Activated CD8-positive, alpha-beta memory T cell treated with anti-CD3 and anti-CD28 coated beads for 4 hours (primary cell): ENCODE measurements at regions not wholly inside any gene's neighbourhood (a gene's known extent, or its start where the extent isn't known, plus 50 kb on each side); places are given as distances from the start of the nearest gene placed in this dataset.
A peak's percentile ranks its signal among the peaks of the same experiment; 100 is the strongest.

ENCODE experiments used
- DNase-seq, 2 donors: peaks; one replicate each; pipeline ENCODE4 v3.0.0-alpha.2; 2020; ENCODE audit warnings: low read depth in 2 of 2

DNA sequence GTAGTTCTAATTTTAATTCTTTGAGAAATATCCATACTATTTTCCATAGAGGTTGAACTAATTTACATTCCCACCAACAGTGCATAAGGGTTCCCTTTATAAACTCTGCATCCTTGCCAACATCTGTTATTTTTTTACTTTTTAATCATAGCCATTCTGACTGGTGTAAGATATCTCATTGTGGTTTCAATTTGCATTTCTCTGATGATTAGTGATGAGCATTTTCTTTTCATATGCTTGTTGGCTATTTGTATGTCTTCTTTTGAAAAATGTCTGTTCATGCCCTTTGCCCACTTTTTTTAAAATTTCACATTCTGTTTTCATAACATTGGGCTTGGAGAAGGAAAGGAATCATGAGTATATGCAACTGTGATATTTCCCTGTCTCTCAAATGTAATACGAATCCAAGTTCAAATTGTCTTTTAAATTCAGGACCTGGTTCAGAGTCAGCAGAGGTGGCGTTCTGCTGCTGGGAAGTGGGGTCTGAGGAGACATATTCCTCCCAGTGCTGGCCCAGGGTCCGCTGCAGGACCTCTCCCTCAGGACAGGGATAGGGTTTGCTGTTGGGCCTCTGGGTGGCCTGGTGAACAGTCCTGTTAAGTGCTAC lies 81.2 kb upstream of the ETV6 start:
- no peak for DNase-seq

- no peak for DNase-seq
Measured at GRCh38 chr12:11568762-11569478, 80.6 kb upstream of the ETV6 start.

- no peak for DNase-seq
Measured at GRCh38 chr12:11569716-11570115, 79.8 kb upstream of the ETV6 start.

DNA sequence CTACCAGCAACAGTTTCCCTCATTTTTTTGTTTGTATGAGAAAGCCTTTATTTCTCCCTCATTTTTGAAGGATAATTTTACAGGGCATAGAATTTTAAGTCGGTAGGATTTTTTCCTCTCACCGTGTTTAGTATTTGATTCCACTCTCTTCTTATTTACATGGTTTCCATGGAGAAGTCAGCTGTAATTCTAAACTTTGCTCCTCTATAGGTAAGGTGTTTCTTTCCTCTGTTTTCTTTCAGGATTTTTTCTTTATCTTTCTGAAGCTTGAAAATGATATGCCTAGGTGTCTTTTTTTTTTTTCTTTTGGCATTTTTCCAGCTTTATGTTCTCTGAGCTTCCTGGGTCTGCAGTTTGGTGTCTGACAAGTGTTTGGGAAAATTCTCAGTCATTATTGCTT lies 75.6 kb upstream of the ETV6 start:
- no peak for DNase-seq

- no peak for DNase-seq
Measured at GRCh38 chr12:11576104-11576503, 73.4 kb upstream of the ETV6 start.

- no peak for DNase-seq
Measured at GRCh38 chr12:11577658-11578260, 71.7 kb upstream of the ETV6 start.

- no peak for DNase-seq
Measured at GRCh38 chr12:11578461-11578993, 70.9 kb upstream of the ETV6 start.

- DNase-seq: no peak
Measured at GRCh38 chr12:11580125-11580751, 69.2 kb upstream of the ETV6 start.

DNA sequence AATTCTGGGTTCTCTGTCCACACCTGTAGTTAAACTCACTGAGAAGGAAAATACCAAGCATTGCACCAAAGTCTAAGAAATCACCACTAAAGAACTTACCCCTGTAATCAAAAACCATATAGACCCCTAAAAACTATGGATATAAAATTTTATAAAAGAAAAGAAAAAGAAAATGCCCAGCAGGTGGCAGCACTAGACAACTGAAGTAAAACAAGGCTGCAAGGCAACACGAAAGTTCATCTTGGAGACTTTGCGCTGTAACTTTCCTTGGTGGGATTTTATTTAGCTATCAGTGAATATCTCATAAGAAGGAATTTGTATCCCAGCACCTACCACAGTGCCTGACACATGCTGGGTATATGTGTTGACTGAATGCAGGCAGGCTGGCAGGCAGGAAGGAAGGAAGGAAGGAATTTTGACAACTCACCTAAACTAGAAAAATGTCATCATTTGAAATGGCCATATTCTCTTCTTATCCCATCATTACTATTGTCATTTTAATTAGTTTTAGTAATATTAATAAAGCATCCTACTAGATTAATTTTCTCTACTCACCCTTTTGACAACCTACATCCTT lies 68.2 kb upstream of the ETV6 start:
- peak; percentile 26 to 42 for DNase-seq

DNA sequence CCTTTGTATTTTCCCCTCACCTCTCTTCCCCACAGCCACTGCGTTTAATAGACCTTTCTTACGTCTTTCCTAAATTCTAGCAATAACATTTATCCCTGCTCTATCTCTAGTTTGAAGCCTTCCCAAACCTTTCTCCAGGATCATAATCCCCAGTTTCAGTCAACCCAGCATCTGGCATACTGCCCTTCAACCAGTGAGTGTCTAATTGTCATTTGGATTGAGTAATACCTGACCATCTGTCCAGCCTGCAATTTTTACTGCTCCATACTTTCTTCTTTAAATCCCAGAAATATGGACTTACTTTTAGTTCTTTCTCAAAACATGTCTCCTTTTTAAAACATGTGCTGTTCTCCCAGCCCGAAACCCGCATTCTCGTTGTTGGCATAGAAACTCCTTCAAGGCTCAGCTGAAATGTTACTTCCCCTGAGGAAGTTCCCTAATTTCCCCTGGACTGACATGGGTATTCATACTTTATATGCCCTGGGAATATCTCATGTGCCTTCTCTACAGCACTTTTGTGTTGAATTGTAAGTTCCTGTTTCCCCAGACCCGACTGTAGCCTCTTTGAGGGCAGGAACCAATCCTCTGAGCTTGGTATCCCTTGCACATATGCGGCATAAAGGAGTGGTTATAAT lies 65.1 kb upstream of the ETV6 start:
- DNase-seq: no peak

- no peak for DNase-seq
Measured at GRCh38 chr12:11592484-11592883, 57.0 kb upstream of the ETV6 start.

GRCh38 chr12:11593013-11593412 lies 56.5 kb upstream of the ETV6 start:
- no peak for DNase-seq

DNA sequence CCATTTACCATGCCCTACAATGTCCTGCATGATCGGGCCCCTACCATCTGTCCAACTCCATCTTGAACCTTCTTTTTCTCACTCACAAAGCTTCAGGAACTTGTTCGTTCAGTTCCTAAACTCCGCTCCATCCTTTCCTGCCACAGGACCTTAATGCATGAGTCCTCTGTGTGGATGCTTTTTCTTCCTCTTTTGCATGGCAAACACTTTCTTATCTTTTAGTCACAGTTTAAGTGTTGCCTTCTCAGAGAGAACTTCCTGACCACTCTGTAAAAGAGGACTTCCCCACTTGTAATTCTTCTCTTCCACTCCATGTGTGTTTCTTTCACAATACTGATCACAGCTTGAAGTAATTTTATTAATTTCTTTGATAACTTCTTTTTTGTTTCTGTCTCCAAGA lies 54.4 kb upstream of the ETV6 start:
- no peak for DNase-seq

DNA sequence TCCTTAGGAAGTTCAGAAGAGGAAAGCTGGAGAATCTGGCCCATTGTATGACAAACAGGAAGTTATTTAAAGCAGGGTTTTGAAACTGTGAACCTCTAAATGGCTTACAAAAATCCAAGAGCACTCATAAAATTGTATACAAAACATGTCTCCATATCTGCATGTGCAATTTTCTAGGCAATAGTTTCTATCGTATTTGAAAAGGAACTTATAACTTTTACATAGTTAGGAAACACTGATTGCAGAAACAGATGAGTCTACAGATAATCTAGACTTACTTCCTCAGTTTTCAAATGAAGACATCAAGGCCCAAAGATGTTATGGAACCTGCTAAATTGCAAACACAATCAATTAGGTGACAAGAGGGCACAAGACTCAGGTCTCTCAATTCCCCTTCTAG lies 53.3 kb upstream of the ETV6 start:
- DNase-seq: no peak

DNA sequence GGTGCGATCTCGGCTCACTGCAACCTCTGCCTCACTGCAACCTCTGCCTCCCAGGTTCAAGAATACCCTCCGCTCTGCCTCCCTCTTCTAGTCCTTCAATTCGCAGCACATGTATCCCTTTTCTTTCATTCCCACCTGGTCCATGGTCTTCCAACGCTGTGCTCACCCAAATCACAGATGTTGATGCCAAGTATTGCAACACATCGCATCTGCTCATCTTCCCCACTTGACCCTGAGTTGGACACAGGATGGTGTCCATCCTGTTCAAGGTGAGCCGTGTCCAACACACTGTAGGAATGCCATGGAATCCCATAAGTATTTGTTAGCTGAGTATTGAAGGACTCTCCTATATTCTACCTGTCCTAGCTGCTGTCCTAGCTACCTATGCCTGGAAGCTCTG lies 50.6 kb upstream of the ETV6 start:
- DNase-seq: no peak
